ENCODE measurements at regions not wholly inside any gene's neighbourhood (a gene's known extent, or its start where the extent isn't known, plus 50 kb on each side); places are given as distances from the start of the nearest gene placed in this dataset.

GRCh38 chr5:21125238-21125983 is 1137.4 kb upstream of the CDH18 start:
- H3K4me1 Mint-ChIP-seq (ENCODE audit: low read depth), result no peaks in the 10 kb centered on the region
- no peaks in the 10 kb centered on the region for H3K36me3 Mint-ChIP-seq (ENCODE audit: low read depth)
- Histone ChIP-seq H3K27ac (ENCODE audit: low read depth in 1 of 2, low read length in 2 of 2) (no peak overlapping the region), H3K27me3 (ENCODE audit: control insufficient read depth in 1 of 2, insufficient read depth in 2 of 2, low read length in 2 of 2) (no peaks in the 10 kb centered on the region), H3K4me3 (ENCODE audit: low read length) (no peak overlapping the region), H3K36me3 (ENCODE audit: insufficient read depth, low read length) (no peaks in the 10 kb centered on the region), H3K4me1 (ENCODE audit: insufficient read depth, low read length) (no peaks in the 10 kb centered on the region), H3K9me3 (ENCODE audit: control insufficient read depth in 1 of 2, insufficient read depth in 1 of 2, low read length in 2 of 2) (peaks cover 0 to 4% of the 10 kb centered on the region in 2 experiments)
- DNase-seq (no peak), ATAC-seq (ENCODE audit: poor library complexity) (no peak)
- intact Hi-C loops (cut with DNase I, micrococcal nuclease), result no loop called here
- H3K27ac Mint-ChIP-seq, result no peak overlapping the region
- CTCF ChIA-PET, result no interaction called here
- H3K9me3 Mint-ChIP-seq, result peaks cover 4% of the 10 kb centered on the region
- no peak overlapping the region for H3K4me3 Mint-ChIP-seq
- POLR2A ChIA-PET, result no interaction called here
- TF ChIP-seq CTCF (IDR thresholded peaks at IDR 0.05), result no peak
- no peaks in the 10 kb centered on the region for H3K27me3 Mint-ChIP-seq

DNA sequence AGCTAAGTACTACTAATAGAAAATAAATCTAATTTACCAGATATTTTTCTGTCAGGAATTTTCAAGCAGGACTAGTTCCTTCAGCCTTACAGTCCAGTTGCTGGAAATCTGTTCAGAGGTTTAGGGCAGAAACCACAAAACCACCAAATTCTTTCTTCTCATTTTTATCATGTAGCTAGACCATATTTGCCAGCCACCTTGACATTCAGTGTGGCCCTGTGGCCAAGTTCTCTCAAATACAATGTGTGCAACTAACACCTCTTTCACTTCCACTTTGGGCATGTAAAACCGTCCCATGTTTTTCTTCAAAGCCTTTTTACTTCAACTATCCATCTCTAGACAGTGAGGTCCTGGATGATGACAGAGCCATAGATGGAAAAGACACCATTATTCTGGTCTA is 1133.2 kb upstream of the CDH18 start:
- Mint-ChIP-seq H3K4me3 (no peak overlapping the region), H3K9me3 (peaks cover 12% of the 10 kb centered on the region), H3K4me1 (ENCODE audit: low read depth) (no peaks in the 10 kb centered on the region), H3K27me3 (no peaks in the 10 kb centered on the region), H3K27ac (no peak overlapping the region), H3K36me3 (ENCODE audit: low read depth) (no peaks in the 10 kb centered on the region)
- intact Hi-C loops (cut with DNase I, micrococcal nuclease), result no loop called here
- Histone ChIP-seq H3K27ac (ENCODE audit: low read depth in 1 of 2, low read length in 2 of 2) (no peak overlapping the region), H3K4me3 (ENCODE audit: low read length) (no peak overlapping the region), H3K27me3 (ENCODE audit: control insufficient read depth in 1 of 2, insufficient read depth in 2 of 2, low read length in 2 of 2) (no peaks in the 10 kb centered on the region), H3K4me1 (ENCODE audit: insufficient read depth, low read length) (no peaks in the 10 kb centered on the region), H3K36me3 (ENCODE audit: insufficient read depth, low read length) (no peaks in the 10 kb centered on the region), H3K9me3 (ENCODE audit: control insufficient read depth in 1 of 2, insufficient read depth in 1 of 2, low read length in 2 of 2) (peaks cover 0 to 9% of the 10 kb centered on the region in 2 experiments)
- DNase-seq, result no peak
- TF ChIP-seq CTCF (IDR thresholded peaks at IDR 0.05), result no peak
- POLR2A ChIA-PET, result no interaction called here
- ATAC-seq (ENCODE audit: poor library complexity), result no peak
- CTCF ChIA-PET, result no interaction called here

- Histone ChIP-seq H3K4me3 (ENCODE audit: low read length) (no peak overlapping the region), H3K36me3 (ENCODE audit: insufficient read depth, low read length) (no peaks in the 10 kb centered on the region), H3K27me3 (ENCODE audit: control insufficient read depth in 1 of 2, insufficient read depth in 2 of 2, low read length in 2 of 2) (no peaks in the 10 kb centered on the region), H3K27ac (ENCODE audit: low read depth in 1 of 2, low read length in 2 of 2) (no peak overlapping the region), H3K9me3 (ENCODE audit: control insufficient read depth in 1 of 2, insufficient read depth in 1 of 2, low read length in 2 of 2) (peaks cover 0 to 6% of the 10 kb centered on the region in 2 experiments), H3K4me1 (ENCODE audit: insufficient read depth, low read length) (no peaks in the 10 kb centered on the region)
- Mint-ChIP-seq H3K9me3 (peaks cover 4% of the 10 kb centered on the region), H3K27me3 (no peaks in the 10 kb centered on the region), H3K4me3 (no peak overlapping the region), H3K36me3 (ENCODE audit: low read depth) (no peaks in the 10 kb centered on the region), H3K27ac (no peak overlapping the region), H3K4me1 (ENCODE audit: low read depth) (no peaks in the 10 kb centered on the region)
- intact Hi-C loops (cut with DNase I, micrococcal nuclease), result no loop called here
- POLR2A ChIA-PET, result no interaction called here
- ATAC-seq (ENCODE audit: poor library complexity), result no peak
- DNase-seq, result no peak
- TF ChIP-seq CTCF (IDR thresholded peaks at IDR 0.05), result no peak
- CTCF ChIA-PET, result no interaction called here
Observed at GRCh38 chr5:21097661-21098060, 1109.7 kb upstream of the CDH18 start.
